ENCODE measurements at regions not wholly inside any gene's neighbourhood (a gene's known extent, or its start where the extent isn't known, plus 50 kb on each side); places are given as distances from the start of the nearest gene placed in this dataset.

DNA sequence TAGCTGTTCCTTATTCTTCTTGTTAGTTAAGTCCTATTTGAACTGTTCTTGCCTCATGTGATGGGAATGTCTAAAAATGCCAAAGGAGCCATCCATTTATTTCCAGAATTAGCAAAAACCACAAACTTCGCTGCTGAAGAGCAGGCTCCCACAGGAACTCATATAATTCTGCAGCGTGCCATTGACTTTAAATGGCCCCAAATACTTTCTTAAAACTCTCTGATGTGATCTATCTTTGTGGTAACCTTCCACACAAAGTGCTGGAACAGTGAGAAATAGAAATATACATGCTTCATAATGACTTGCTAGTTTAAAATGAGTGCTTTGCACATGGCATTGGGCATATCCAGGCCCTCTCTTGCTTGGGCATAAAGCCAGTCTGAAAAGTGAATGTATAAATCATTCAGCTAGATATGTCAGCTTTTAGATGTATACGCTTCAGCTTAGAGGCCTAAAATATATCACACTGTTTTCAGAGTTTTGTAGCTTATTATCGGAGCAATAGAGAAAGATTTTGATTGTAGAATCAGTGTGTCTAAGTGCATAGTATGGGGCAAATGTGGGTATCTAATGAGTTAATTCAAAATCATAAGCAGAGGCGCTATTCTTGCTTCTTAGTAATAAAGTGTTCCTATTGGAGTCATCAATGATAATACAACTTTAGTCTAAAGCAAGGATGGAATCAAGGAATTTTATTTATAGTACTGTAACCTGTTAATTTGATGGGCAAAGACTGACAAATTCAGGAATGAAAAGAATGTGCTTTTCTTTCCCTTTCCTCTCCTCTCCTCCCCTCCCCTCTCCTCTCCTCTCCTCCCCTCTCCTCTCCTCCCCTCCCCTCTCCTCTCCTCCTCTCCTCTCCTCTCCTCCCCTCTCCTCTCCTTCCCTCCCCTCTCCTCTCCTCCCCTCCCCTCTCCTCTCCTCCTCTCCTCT lies 392.2 kb upstream of the ZFP42 start:
- Histone ChIP-seq H3K9ac (ENCODE audit: low read length in 2 of 2) (no peak overlapping the region), H3K27ac (ENCODE audit: low read length) (no peak overlapping the region), H3K36me3 (ENCODE audit: control insufficient read depth in 2 of 2, insufficient read depth in 2 of 2, low read length in 2 of 2) (no peaks in the 10 kb centered on the region), H3K4me3 (ENCODE audit: low read length in 2 of 2) (no peak overlapping the region), H3K4me1 (ENCODE audit: control insufficient read depth, insufficient read depth, low read length) (no peaks in the 10 kb centered on the region), H3K27me3 (ENCODE audit: control insufficient read depth in 1 of 2, insufficient read depth in 2 of 2, low read length in 2 of 2) (no peaks in the 10 kb centered on the region), H3K9me3 (ENCODE audit: control insufficient read depth in 2 of 2, low read length in 2 of 2) (no peaks in the 10 kb centered on the region)

DNA sequence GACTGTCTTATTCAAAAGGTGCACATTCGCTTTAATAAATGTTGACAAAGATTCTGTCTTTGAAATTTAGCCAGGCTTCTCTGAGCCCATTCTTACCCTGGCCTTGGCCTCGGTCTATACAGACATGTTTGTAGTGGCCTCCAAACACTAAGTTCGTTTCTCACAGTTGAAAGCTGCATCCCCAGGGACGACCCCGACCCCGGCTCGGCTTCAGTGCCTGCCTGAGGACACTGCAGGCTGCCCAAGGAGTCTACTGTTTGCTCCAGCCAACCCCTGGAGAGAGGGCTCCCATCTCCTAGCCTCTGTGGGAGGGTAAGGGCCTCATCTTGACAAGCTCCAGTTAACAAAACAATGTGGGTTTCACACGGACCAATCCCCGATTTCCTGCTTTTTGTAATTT lies 390.6 kb upstream of the ZFP42 start:
- Histone ChIP-seq H3K36me3 (ENCODE audit: control insufficient read depth in 2 of 2, insufficient read depth in 2 of 2, low read length in 2 of 2) (no peaks in the 10 kb centered on the region), H3K27ac (ENCODE audit: low read length) (no peak overlapping the region), H3K9ac (ENCODE audit: low read length in 2 of 2) (no peak overlapping the region), H3K4me3 (ENCODE audit: low read length in 2 of 2) (no peak overlapping the region), H3K27me3 (ENCODE audit: control insufficient read depth in 1 of 2, insufficient read depth in 2 of 2, low read length in 2 of 2) (no peaks in the 10 kb centered on the region), H3K9me3 (ENCODE audit: control insufficient read depth in 2 of 2, low read length in 2 of 2) (no peaks in the 10 kb centered on the region), H3K4me1 (ENCODE audit: control insufficient read depth, insufficient read depth, low read length) (no peaks in the 10 kb centered on the region)

DNA sequence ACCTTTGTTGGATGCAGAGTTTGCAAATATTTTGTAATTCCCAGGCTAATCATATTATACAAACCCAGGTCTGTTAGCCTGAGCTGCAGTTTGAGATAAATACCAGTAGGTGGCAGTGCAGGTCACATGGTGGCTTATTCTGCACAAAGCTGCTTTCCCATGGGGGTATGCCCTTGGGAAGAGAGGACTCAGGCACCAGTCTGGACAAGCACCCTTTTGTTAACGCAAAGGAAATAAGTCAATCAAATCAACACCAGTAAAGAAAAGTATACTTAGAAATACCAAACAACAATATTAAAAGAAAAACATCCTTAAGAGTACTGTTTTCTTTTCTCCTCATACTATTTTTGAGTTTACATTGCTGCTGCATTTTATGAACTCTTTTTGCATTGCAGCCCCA lies 389.0 kb upstream of the ZFP42 start:
- Histone ChIP-seq H3K36me3 (ENCODE audit: control insufficient read depth in 2 of 2, insufficient read depth in 2 of 2, low read length in 2 of 2) (no peaks in the 10 kb centered on the region), H3K9ac (ENCODE audit: low read length in 2 of 2) (no peak overlapping the region), H3K27ac (ENCODE audit: low read length) (no peak overlapping the region), H3K9me3 (ENCODE audit: control insufficient read depth in 2 of 2, low read length in 2 of 2) (no peaks in the 10 kb centered on the region), H3K4me1 (ENCODE audit: control insufficient read depth, insufficient read depth, low read length) (no peaks in the 10 kb centered on the region), H3K4me3 (ENCODE audit: low read length in 2 of 2) (no peak overlapping the region), H3K27me3 (ENCODE audit: control insufficient read depth in 1 of 2, insufficient read depth in 2 of 2, low read length in 2 of 2) (no peaks in the 10 kb centered on the region)

DNA sequence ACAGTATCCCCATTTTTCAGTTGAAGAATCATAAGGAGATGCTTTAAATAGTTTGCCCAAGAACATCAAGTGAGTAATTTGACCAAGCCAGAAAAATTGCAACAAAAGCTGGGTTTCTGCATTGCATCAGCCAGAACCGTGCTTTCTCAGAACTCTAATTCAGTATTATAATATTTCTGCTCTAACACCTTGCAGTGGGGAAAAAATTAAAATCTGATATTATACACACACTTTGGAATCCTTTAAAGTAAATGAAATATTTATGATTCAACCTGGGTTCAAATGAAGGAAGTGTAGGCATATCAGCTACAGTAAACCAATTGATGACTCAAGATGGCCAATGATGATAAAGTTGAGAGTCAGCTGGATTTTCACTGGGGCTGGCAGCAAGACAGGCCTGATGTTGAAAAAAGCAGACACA lies 387.6 kb upstream of the ZFP42 start:
- H3K27me3 ChIP-seq (ENCODE audit: control insufficient read depth in 1 of 2, insufficient read depth in 2 of 2, low read length in 2 of 2), result no peaks in the 10 kb centered on the region
- no peaks in the 10 kb centered on the region for H3K4me1 ChIP-seq (ENCODE audit: control insufficient read depth, insufficient read depth, low read length)
- no peaks in the 10 kb centered on the region for H3K36me3 ChIP-seq (ENCODE audit: control insufficient read depth in 2 of 2, insufficient read depth in 2 of 2, low read length in 2 of 2)
- H3K4me3 ChIP-seq (ENCODE audit: low read length in 2 of 2), result no peak overlapping the region
- no peak overlapping the region for H3K27ac ChIP-seq (ENCODE audit: low read length)
- H3K9ac ChIP-seq (ENCODE audit: low read length in 2 of 2), result no peak overlapping the region
- H3K9me3 ChIP-seq (ENCODE audit: control insufficient read depth in 2 of 2, low read length in 2 of 2), result no peaks in the 10 kb centered on the region

DNA sequence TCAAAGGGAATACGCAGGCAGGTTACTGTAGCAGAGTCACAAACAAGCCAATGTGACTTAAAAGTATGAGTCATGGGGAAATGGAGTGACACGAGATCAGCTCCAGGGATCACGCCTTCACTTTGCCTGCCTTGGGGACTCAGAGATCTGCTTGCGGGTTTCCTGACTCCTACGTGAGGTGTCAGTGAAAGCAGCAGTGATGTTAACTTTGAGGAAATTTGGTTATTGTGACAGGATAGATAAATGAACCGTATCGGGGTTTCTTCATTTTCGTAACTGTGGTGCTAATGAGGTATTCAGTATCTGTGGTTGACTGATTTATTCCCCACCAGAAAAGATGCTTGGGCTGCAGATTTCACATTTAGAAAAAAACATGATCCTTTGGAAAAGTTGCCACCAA lies 383.3 kb upstream of the ZFP42 start:
- H3K4me1 ChIP-seq (ENCODE audit: control insufficient read depth, insufficient read depth, low read length), result no peaks in the 10 kb centered on the region
- no peak overlapping the region for H3K4me3 ChIP-seq (ENCODE audit: low read length in 2 of 2)
- no peak overlapping the region for H3K9ac ChIP-seq (ENCODE audit: low read length in 2 of 2)
- H3K27ac ChIP-seq (ENCODE audit: low read length), result no peak overlapping the region
- no peaks in the 10 kb centered on the region for H3K9me3 ChIP-seq (ENCODE audit: control insufficient read depth in 2 of 2, low read length in 2 of 2)
- H3K27me3 ChIP-seq (ENCODE audit: control insufficient read depth in 1 of 2, insufficient read depth in 2 of 2, low read length in 2 of 2), result no peaks in the 10 kb centered on the region
- no peaks in the 10 kb centered on the region for H3K36me3 ChIP-seq (ENCODE audit: control insufficient read depth in 2 of 2, insufficient read depth in 2 of 2, low read length in 2 of 2)

DNA sequence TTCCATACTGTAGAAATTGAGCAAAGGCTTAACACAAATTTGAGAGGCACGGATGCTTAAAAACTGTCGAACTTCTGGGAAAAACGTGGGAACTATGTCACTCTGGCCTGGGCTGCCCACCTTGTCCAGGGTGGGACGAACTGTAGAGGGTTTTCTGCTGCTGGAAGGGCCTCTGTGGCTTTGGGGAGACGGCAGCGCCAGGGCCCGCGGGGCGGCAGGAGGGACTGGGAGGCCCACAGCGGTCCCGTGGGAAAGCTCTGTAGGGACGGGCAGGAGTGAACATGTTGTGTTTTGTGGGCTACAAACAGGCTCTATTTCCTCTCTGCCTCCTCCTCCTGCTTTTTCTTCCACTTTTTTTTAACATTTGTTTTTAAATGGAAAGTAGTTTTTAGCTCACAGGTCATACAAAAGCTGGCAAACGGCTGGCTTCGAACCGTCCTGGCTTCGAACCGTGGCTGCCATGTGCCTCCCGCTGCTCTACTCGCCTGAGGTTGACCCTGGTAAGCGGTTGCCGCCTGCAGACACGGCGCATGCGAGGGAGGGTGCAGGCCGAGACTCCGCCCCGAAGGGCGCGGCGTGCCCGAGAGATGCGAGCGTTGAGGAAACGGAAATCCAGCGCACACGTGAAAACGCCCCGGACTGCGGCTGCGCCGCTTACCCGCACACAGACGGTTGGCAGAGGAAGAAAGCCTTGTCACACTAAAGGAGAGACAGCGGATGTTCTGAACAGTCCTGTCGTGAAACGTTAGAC lies 382.3 kb upstream of the ZFP42 start:
- no peaks in the 10 kb centered on the region for H3K9me3 ChIP-seq (ENCODE audit: control insufficient read depth in 2 of 2, low read length in 2 of 2)
- H3K9ac ChIP-seq (ENCODE audit: low read length in 2 of 2), result no peak overlapping the region
- H3K4me3 ChIP-seq (ENCODE audit: low read length in 2 of 2), result no peak overlapping the region
- no peaks in the 10 kb centered on the region for H3K36me3 ChIP-seq (ENCODE audit: control insufficient read depth in 2 of 2, insufficient read depth in 2 of 2, low read length in 2 of 2)
- H3K27ac ChIP-seq (ENCODE audit: low read length), result no peak overlapping the region
- no peaks in the 10 kb centered on the region for H3K4me1 ChIP-seq (ENCODE audit: control insufficient read depth, insufficient read depth, low read length)
- no peaks in the 10 kb centered on the region for H3K27me3 ChIP-seq (ENCODE audit: control insufficient read depth in 1 of 2, insufficient read depth in 2 of 2, low read length in 2 of 2)

DNA sequence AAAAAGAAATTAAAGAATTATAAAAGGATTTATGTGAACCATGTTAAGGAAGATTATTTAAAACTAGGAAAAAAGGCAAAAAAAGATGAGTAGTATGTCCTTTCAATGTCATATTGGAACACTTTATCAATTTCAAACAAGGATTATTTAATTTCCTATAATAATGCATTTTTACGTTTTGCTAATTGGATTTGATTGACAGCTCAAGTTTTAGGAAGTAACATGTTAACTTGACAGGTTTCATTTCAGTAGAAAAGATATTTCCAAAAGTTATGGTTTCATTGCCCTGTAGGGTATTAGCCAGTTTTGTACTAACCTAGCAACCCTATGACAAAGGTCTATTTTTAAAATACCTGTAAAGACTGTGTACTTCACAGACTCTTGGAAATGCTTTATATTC lies 379.6 kb upstream of the ZFP42 start:
- Histone ChIP-seq H3K4me1 (ENCODE audit: control insufficient read depth, insufficient read depth, low read length) (no peaks in the 10 kb centered on the region), H3K27me3 (ENCODE audit: control insufficient read depth in 1 of 2, insufficient read depth in 2 of 2, low read length in 2 of 2) (no peaks in the 10 kb centered on the region), H3K9ac (ENCODE audit: low read length in 2 of 2) (no peak overlapping the region), H3K9me3 (ENCODE audit: control insufficient read depth in 2 of 2, low read length in 2 of 2) (no peaks in the 10 kb centered on the region), H3K4me3 (ENCODE audit: low read length in 2 of 2) (no peak overlapping the region), H3K27ac (ENCODE audit: low read length) (no peak overlapping the region), H3K36me3 (ENCODE audit: control insufficient read depth in 2 of 2, insufficient read depth in 2 of 2, low read length in 2 of 2) (no peaks in the 10 kb centered on the region)

DNA sequence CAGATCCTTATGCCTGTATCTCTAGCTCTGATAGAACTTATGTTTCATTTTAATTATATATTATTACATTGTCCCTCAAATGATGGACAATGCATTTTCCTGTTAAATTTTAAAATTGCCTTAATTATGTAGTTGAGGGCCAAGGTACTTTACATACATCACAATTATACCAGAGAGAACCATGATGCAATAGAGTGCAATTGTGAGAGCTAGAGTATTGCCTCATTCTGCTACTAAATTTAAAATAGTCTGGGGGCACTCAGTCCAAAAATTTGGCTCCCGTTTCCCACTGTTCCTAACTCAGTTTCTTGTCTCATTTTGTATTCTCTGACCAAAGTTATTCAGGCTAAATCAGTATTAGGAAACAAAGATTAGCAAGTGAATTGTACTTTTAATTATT lies 378.5 kb upstream of the ZFP42 start:
- Histone ChIP-seq H3K4me1 (ENCODE audit: control insufficient read depth, insufficient read depth, low read length) (no peaks in the 10 kb centered on the region), H3K36me3 (ENCODE audit: control insufficient read depth in 2 of 2, insufficient read depth in 2 of 2, low read length in 2 of 2) (no peaks in the 10 kb centered on the region), H3K27ac (ENCODE audit: low read length) (no peak overlapping the region), H3K27me3 (ENCODE audit: control insufficient read depth in 1 of 2, insufficient read depth in 2 of 2, low read length in 2 of 2) (no peaks in the 10 kb centered on the region), H3K9me3 (ENCODE audit: control insufficient read depth in 2 of 2, low read length in 2 of 2) (no peaks in the 10 kb centered on the region), H3K9ac (ENCODE audit: low read length in 2 of 2) (no peak overlapping the region), H3K4me3 (ENCODE audit: low read length in 2 of 2) (no peak overlapping the region)

DNA sequence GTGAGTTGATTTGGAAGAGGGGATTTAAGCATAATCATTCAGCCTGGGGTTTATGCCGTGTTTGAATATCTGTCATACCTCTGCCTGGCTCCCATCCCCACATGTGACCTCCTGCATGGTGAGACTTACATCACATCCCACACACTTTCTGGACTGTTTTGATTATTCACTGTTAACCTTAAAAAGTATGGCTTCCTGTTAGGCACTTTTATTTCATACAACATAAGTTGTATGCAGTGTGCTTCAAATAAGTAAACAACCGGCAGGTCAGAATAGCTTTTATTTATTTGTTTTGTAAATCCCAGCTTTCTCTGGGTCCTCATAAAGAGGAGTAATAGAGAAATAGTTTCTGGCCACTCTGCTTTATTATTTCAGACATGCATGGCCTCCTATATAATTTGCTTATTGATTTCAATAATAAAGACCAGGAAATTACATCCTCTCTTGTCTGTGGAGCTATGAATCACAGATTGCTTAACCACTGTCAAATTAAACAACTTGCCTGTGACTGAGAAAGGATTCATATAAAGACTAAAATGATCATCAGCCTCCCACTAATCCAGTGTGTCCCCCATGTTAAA lies 376.8 kb upstream of the ZFP42 start:
- Histone ChIP-seq H3K9ac (ENCODE audit: low read length in 2 of 2) (no peak overlapping the region), H3K27me3 (ENCODE audit: control insufficient read depth in 1 of 2, insufficient read depth in 2 of 2, low read length in 2 of 2) (no peaks in the 10 kb centered on the region), H3K27ac (ENCODE audit: low read length) (no peak overlapping the region), H3K4me3 (ENCODE audit: low read length in 2 of 2) (no peak overlapping the region), H3K36me3 (ENCODE audit: control insufficient read depth in 2 of 2, insufficient read depth in 2 of 2, low read length in 2 of 2) (no peaks in the 10 kb centered on the region), H3K4me1 (ENCODE audit: control insufficient read depth, insufficient read depth, low read length) (no peaks in the 10 kb centered on the region), H3K9me3 (ENCODE audit: control insufficient read depth in 2 of 2, low read length in 2 of 2) (no peaks in the 10 kb centered on the region)

DNA sequence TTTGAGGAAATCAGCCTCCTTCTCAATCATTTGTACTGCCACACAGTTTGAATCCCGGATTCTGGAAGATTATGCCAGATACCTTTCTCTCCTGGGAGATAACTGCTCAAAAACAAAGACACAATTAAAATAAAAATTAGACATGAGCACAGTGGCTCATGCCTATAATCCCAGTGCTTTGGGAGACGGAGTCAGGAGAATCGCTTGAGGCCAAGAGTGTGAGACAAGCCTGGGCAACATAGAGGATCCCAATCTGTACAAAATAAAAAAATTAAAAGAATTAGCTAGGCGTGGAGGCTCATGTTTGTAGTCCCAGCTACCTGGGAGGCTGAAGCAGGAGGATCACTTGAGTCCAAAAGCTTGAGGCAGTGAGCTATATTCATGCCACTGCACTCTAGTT lies 376.3 kb upstream of the ZFP42 start:
- Histone ChIP-seq H3K27me3 (ENCODE audit: control insufficient read depth in 1 of 2, insufficient read depth in 2 of 2, low read length in 2 of 2) (no peaks in the 10 kb centered on the region), H3K9me3 (ENCODE audit: control insufficient read depth in 2 of 2, low read length in 2 of 2) (no peaks in the 10 kb centered on the region), H3K4me1 (ENCODE audit: control insufficient read depth, insufficient read depth, low read length) (no peaks in the 10 kb centered on the region), H3K27ac (ENCODE audit: low read length) (no peak overlapping the region), H3K9ac (ENCODE audit: low read length in 2 of 2) (no peak overlapping the region), H3K4me3 (ENCODE audit: low read length in 2 of 2) (no peak overlapping the region), H3K36me3 (ENCODE audit: control insufficient read depth in 2 of 2, insufficient read depth in 2 of 2, low read length in 2 of 2) (no peaks in the 10 kb centered on the region)
